ENCODE measurements at regions not wholly inside any gene's neighbourhood (a gene's known extent, or its start where the extent isn't known, plus 50 kb on each side); places are given as distances from the start of the nearest gene placed in this dataset.

DNA sequence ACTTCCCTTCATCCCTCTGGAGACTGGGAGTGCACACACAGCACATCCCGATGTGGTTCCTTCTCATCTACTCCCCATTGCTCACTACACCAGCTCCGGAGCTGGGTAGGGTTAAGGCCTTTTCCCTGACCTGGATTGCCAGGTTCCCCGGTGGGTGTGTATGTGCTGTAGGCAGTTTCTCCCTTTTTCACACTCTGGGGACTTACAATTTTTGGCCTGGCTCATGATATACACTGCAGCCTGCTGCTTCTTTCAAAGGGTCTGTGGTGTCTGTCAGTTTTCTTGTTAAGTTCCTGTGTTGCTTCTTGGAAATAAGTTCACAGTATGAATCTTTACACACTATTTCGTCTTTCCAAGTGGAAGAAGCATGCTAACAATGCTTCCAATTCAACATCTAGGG is 405.5 kb downstream of the UTRN start (continued):
- TF ChIP-seq RFX5 (IDR thresholded peaks at IDR 0.05; ENCODE audit: borderline replicate concordance, low read depth, low read length) (no peak), SAP30 (IDR thresholded peaks at IDR 0.05; ENCODE audit: insufficient read depth, insufficient replicate concordance, low read length) (no peak), KDM4A (IDR thresholded peaks at IDR 0.05; ENCODE audit: low read depth, low read length, severe bottlenecking) (no peak), EGR1 (IDR thresholded peaks at IDR 0.05; ENCODE audit: borderline replicate concordance, low read depth, low read length) (no peak), CBX5 (IDR thresholded peaks at IDR 0.05; ENCODE audit: low read depth, low read length) (no peak)
- TF ChIP-seq, protein P1, sequence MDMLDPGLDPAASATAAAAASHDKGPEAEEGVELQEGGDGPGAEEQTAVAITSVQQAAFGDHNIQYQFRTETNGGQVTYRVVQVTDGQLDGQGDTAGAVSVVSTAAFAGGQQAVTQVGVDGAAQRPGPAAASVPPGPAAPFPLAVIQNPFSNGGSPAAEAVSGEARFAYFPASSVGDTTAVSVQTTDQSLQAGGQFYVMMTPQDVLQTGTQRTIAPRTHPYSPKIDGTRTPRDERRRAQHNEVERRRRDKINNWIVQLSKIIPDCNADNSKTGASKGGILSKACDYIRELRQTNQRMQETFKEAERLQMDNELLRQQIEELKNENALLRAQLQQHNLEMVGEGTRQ (IDR thresholded peaks at IDR 0.05; ENCODE audit: low read length) = no peak

All from H1 (cell line).